NCI-H460 (cell line): ENCODE measurements at regions not wholly inside any gene's neighbourhood (a gene's known extent, or its start where the extent isn't known, plus 50 kb on each side); places are given as distances from the start of the nearest gene placed in this dataset.
"Not testable (repeated sequence)": the region's sequence is repeated elsewhere in the genome, so short reads cannot be mapped to it uniquely, and the experiment has no call there.

Experiments used
- DNase-seq: peaks from one replicate; pipeline ENCODE4 v3.0.0-alpha.2; 2016; ENCODE audit warnings: low read depth; ENCODE audit errors: extremely low read depth

GRCh38 chr4:114034189-114034588, 54.7 kb upstream of the ARSJ start:
- no peak for DNase-seq

DNA sequence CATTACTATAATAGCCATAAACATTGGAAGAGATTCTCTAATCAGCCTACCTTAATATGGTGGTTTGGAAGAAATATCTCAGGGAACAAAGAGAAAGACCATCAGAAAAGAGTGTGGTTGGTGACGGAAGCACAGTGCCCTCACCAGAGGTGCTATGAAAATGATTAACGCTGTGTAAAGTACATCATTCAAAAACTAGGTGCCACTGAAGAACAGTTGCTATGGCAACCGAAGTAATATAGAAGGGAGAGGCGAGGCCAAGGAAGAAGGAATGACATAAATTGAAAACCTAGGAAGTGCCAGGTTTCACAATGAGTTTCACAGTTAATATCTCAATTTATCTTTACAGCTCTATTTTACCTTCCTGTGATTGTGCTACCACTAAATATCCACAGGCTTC, 57.0 kb upstream of the ARSJ start:
- no peak for DNase-seq

GRCh38 chr4:114036864-114037263, 57.4 kb upstream of the ARSJ start:
- no peak for DNase-seq

GRCh38 chr4:114037988-114038387, 58.5 kb upstream of the ARSJ start:
- DNase-seq: no peak

DNA sequence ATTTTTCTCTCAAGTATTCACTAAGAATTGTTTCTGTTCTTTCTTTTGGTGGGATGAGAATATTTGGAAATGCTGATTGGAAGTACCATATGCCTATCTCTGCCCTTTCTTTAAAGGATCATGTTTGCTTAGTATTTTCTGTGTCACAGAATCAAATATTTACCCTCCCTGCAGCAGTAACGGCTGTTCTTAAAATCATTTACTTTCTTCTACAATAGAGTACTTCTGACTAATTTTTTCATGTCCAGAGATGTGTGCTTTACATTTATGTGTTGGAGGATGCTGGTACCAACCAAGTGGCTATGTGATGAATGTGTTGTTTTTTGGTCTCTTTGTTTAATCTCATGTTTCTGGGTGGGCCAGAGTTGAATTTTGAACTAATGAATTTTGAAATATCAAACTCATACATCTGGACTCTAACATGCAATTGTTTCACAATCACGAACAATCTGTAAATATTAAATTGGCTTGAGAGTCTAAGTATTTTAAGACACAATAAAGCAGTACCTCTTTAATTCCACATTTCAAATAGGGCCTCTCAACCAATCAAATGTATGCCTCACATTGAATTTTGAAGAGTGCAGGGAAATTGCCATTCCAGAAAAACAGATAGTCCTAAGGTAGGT, 59.4 kb upstream of the ARSJ start:
- no peak for DNase-seq

DNA sequence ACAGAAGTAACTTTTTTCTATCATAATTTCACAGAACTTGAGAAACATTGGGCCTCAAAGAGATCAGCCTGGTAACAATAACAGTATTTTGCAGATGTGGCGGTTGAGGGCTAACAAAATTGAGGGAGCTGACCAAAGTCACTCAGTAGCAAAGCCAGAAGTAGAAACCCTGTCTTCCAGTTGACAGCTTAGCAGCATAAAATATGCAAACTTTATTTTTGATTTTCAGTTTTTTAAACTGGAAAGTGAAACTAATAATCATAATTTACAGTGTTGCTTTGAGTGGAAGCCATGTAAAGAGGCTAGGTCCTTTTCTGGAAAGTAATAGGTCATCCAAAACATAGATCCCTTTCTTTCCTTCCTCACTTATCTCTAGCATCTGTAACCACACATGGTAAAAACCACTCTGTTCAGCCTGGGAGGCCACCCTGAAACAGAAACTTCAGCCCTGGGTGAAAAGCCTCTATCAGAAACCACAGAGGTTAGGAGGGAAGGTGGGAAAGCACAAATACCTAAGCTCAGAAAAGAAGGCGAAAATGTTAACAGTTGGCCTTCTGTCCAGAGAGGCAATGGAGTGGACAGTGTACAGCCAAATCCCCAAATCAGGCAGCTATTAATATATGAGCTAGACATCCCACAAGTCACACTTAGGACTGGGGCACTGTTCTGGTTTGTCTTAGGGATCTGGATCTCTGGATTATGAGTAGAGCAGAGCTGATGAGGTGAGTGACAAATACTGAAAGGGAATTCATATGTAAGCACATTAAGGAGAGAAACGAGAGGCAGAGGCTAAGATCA, 61.1 kb upstream of the ARSJ start:
- no peak for DNase-seq

DNA sequence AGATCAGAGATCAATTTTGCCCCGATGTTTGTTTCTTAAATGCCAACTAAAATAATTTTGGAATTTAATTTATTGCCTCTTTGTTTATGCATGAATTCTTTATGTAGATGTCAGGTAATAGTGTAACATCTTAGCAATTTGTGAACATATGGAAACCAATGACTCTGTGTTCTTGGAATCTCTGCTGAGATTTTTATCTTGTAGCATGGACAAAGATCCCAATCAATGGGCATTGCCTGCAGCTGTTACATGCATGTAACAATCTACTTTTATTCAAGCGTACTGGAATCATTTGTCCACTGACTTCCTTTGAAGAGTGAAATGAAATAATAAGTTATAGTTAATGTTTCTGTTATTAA, 61.6 kb upstream of the ARSJ start:
- no peak for DNase-seq

DNA sequence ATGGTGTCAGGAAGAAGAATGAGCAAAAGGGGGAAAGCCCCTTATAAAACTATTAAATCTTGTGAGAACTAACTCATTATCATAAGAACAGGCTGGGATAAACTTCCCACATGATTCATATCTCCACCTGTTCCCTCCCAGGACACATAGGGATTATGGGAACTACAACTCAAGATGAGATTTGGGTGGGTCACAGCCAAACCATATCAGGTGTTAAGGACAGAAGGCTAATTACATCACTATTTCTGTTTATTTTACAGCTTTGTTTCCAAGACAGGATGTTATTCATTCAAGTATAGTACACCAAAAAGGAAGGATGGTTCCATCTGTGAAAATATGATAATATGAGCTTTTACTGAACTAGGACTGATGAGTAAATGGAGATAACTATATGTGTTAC, 63.7 kb upstream of the ARSJ start:
- DNase-seq: no peak

DNA sequence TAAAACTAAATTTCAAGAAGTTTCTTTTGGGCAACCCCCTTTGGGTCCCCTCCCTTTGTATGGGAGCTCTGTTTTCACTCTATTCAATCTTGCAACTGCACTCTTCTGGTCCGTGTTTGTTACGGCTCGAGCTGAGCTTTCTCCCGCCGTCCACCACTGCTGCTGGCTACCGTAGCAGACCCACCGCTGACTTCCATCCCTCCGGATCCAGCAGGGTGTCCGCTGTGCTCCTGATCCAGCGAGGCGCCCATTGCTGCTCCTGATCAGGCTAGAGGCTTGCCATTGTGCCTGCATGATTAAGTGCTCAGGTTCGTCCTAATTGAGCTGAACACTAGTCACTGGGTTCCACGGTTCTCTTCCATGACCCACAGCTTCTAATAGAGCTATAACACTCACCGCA, 64.9 kb upstream of the ARSJ start:
- DNase-seq: not testable (repeated sequence)

- DNase-seq: no peak
Observed at GRCh38 chr4:114046331-114046730, 66.9 kb upstream of the ARSJ start.

GRCh38 chr4:114048154-114048553, 68.7 kb upstream of the ARSJ start:
- not testable (repeated sequence) for DNase-seq

GRCh38 chr4:114052227-114052626, 72.8 kb upstream of the ARSJ start:
- DNase-seq: no peak

GRCh38 chr4:114056599-114056998, 77.2 kb upstream of the ARSJ start:
- no peak for DNase-seq

- DNase-seq: no peak
Observed at GRCh38 chr4:114057746-114058145, 78.3 kb upstream of the ARSJ start.

DNA sequence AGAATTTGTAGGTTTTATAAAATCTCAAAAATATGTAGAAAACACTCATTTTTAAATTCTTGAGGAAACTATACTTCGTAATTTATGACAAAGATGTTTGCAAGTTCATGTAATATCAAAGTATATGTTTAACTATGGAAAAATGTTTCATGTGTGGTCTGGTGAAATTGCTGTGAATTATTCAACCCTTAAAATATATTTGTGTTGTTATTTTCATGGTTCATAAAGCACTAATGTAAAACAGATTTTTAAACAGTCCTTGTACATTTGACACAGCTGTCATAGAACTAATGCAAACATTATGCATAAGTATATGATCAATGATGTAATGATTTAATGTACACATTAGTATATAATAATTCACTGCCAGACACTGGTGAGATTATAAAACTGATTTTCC, 83.1 kb upstream of the ARSJ start:
- no peak for DNase-seq

DNA sequence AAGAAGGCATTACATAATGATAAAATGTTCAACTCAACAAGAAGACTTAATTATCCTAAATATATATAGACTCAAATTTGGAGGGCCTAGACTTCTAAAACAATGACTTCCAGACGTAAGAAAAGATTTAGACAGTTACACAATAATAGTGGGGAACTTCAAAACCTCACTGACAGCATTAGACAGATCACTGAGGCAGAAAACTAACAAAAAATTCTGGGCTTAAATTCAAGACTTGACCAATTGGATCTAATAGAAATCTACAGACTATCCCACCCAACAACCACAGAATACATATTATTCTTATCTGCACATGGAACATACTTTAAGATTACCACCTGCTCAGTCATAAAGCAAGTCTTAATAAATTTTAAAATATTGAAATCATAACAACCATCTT, 93.3 kb upstream of the ARSJ start:
- DNase-seq: no peak

GRCh38 chr4:114076899-114077570, 97.6 kb upstream of the ARSJ start:
- no peak for DNase-seq

- no peak for DNase-seq
Observed at GRCh38 chr4:114077610-114078009, 98.2 kb upstream of the ARSJ start.

DNA sequence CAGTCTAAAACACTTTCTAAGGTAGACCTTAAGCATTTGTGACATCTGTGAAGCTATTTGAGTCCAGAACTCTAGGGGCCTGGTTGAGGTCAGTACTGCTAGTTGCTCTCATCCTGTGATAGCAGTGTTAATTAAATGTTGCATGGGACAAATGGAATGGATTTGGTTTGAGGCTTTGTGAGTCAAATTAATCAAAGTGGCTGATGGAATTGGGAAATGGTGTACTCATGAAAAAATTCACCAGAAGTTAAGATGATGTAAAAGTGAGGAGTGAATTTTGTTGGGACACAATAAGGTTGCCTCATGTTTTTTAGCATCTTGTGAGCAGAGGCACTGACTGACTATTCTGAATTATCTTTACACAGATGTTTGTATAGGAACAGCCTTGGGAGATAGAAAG, 99.2 kb upstream of the ARSJ start:
- DNase-seq: no peak

DNA sequence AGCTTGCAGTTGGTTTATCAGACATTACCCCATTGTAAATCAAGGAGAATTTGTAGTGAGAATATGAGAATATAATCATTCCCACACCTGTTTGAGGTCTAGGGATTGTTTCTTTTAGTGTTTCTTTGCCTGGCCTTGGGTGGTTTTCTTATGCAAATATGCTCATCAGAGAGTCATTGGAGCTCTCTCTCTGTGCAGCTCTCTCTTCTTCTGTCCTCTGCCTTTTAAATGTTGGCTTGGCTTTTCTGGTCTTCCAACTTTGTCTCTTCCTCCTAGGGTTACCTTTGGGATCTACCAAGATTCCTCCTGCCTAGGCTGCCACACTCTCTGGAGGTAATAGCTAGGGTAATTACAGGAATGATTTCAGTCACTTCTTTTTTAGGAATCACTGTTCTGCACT, 102.3 kb upstream of the ARSJ start:
- no peak for DNase-seq

- no peak for DNase-seq
Observed at GRCh38 chr4:114082348-114082747, 102.9 kb upstream of the ARSJ start.
